Neural progenitor cell (in vitro differentiated cells): ENCODE measurements at regions not wholly inside any gene's neighbourhood (a gene's known extent, or its start where the extent isn't known, plus 50 kb on each side); places are given as distances from the start of the nearest gene placed in this dataset.

ENCODE experiments used
- DNase-seq: peaks from one replicate; pipeline ENCODE4 v3.0.0-alpha.2; 2016; ENCODE audit warnings: low spot score
- H2AFZ ChIP-seq: fragments of 200-600 bp; sonication (generic); replicated peaks from 2 replicates; pipeline ENCODE4 v1.6.1; 2016; ENCODE audit warnings: antibody characterized with exemption
- H3F3A ChIP-seq: fragments of 200-600 bp; sonication (generic); 2 replicates; pipeline ENCODE4 v1.6.1; 2016; ENCODE audit warnings: antibody characterized with exemption, low read depth
- H3K27ac ChIP-seq: fragments of 200-600 bp; sonication (generic); 2 replicates; pipeline ENCODE4 v1.5.1; 2016; ENCODE audit warnings: mild to moderate bottlenecking
- H3K27me3 ChIP-seq: fragments of 200-600 bp; sonication (generic); 2 replicates; pipeline ENCODE4 v1.6.1; 2016; ENCODE audit warnings: mild to moderate bottlenecking, moderate library complexity
- H3K36me3 ChIP-seq: fragments of 200-600 bp; sonication (generic); 2 replicates; pipeline ENCODE4 v1.5.1; 2016
- H3K4me1 ChIP-seq: fragments of 200-600 bp; sonication (generic); 2 replicates; pipeline ENCODE4 v1.6.1; 2016; ENCODE audit warnings: mixed run types
- H3K4me2 ChIP-seq: fragments of 200-600 bp; sonication (generic); 2 replicates; pipeline ENCODE4 v1.6.1; 2016
- H3K4me3 ChIP-seq: fragments of 200-600 bp; sonication (generic); 2 replicates; pipeline ENCODE4 v1.5.1; 2016
- H3K79me2 ChIP-seq: fragments of 200-600 bp; sonication (generic); 2 replicates; pipeline ENCODE4 v1.6.1; 2016; ENCODE audit warnings: low read depth
- H3K9ac ChIP-seq: fragments of 200-600 bp; sonication (generic); 2 replicates; pipeline ENCODE4 v1.6.1; 2016
- H3K9me3 ChIP-seq: fragments of 200-600 bp; sonication (generic); 2 replicates; pipeline ENCODE4 v1.5.1; 2016; ENCODE audit warnings: low read depth
- H4K20me1 ChIP-seq: fragments of 200-600 bp; sonication (generic); 2 replicates; pipeline ENCODE4 v1.6.1; 2016; ENCODE audit warnings: low read depth
- H3K27ac Mint-ChIP-seq: 3 replicates; pipeline ENCODE4 v1.8.0; 2021; ENCODE audit warnings: mixed read lengths
- H3K27me3 Mint-ChIP-seq: 2 replicates; pipeline ENCODE4 v1.8.0; 2022; ENCODE audit warnings: low read depth, mild to moderate bottlenecking, inconsistent platforms, moderate library complexity, mixed read lengths; ENCODE audit not compliant: insufficient read depth
- H3K36me3 Mint-ChIP-seq: 3 replicates; pipeline ENCODE4 v1.8.0; 2021; ENCODE audit warnings: mixed read lengths
- H3K4me1 Mint-ChIP-seq: 3 replicates; pipeline ENCODE4 v1.8.0; 2021; ENCODE audit warnings: mixed read lengths
- H3K4me3 Mint-ChIP-seq: 3 replicates; pipeline ENCODE4 v1.8.0; 2021; ENCODE audit warnings: mild to moderate bottlenecking, moderate library complexity, mixed read lengths
- H3K9me3 Mint-ChIP-seq: 3 replicates; pipeline ENCODE4 v1.8.0; 2020; ENCODE audit warnings: mixed read lengths
- CTCF ChIP-seq: fragments of 200-600 bp; sonication (generic); IDR thresholded peaks from 2 replicates; pipeline ENCODE4 v1.5.1; 2017; ENCODE audit warnings: antibody characterized with exemption, mild to moderate bottlenecking
- EZH2 ChIP-seq: fragments of 200-600 bp; sonication (generic); IDR thresholded peaks from 2 replicates; pipeline ENCODE4 v1.6.1; 2017; ENCODE audit warnings: antibody characterized with exemption, mild to moderate bottlenecking, moderate library complexity
- EZH2phosphoT487 ChIP-seq: fragments of 200-600 bp; sonication (generic); IDR thresholded peaks from 2 replicates; pipeline ENCODE4 v1.6.1; 2017; ENCODE audit warnings: antibody characterized with exemption

DNA sequence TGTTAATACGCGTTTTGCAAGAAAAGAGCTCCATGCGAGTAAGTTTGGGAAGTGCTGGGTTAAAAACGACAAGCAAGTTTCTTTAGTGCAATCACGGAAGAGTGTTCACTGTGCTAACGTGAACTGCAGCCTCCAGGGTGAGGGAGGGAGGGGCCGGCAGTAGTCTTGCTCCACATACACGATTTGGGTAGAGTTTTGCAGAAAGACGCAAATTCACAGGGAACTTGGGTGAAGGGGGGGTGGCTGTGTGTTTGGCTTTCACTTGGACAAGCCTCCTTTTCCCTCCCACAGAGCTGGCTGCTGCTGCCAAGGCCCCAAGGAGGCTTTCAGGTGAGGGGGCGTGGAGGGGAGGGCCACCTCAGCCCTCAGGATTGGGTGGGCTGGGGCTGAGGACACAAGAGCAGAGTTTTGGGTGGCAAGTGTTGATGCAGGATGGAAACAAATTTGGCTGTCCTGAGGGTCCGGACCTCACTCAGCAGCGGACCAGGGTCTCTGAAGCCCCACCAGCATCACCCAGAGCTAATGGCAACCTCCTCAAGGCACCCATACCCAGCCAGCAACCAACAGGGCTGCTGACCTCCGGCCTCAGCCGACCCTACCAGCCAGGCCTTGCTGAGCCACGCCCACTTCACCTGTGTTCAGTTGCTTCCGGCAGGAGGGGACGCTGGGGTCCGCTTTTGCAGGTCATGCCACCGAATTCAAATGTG, 204.5 kb downstream of the ERMARD start:
- peak overlapping the region; percentile 9 for H2AFZ ChIP-seq
- H3K36me3 ChIP-seq, result no peaks in the 10 kb centered on the region
- no peaks in the 10 kb centered on the region for H3K79me2 ChIP-seq
- TF ChIP-seq EZH2 (no peak), CTCF (no peak), EZH2phosphoT487 (no peak)
- DNase-seq, result no peak
- no peaks in the 10 kb centered on the region for H3K27me3 ChIP-seq
- Mint-ChIP-seq H3K4me3 (no peak overlapping the region), H3K9me3 (peaks cover 5% of the 10 kb centered on the region), H3K4me1 (peaks cover 24% of the 10 kb centered on the region), H3K27me3 (peaks cover 5% of the 10 kb centered on the region), H3K36me3 (no peaks in the 10 kb centered on the region), H3K27ac (no peak overlapping the region)
- no peaks in the 10 kb centered on the region for H3F3A ChIP-seq
- peaks cover 6% of the 10 kb centered on the region for H3K4me1 ChIP-seq
- no peak overlapping the region for H3K9ac ChIP-seq
- no peak overlapping the region for H3K4me3 ChIP-seq
- no peaks in the 10 kb centered on the region for H4K20me1 ChIP-seq
- no peaks in the 10 kb centered on the region for H3K9me3 ChIP-seq
- no peak overlapping the region for H3K27ac ChIP-seq
- no peak overlapping the region for H3K4me2 ChIP-seq

DNA sequence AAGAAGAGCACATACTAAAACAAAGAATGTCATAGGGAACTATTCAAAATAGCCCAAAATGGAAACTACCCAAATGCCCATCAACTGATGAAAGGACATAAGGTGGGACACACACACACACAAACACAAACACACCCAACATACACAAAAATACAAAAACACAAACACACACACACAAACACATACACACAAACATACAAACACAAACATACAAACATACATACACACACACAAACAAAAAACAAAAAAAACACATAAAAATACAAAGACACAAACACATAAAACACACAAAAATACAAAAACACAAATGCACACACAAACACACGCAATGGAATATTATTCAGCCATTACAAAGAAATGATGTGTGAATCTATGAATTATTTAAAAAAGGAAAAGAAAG, 203.6 kb downstream of the ERMARD start:
- Histone ChIP-seq H3K27ac (no peak overlapping the region), H3K4me3 (no peak overlapping the region), H4K20me1 (no peaks in the 10 kb centered on the region), H3K4me1 (no peaks in the 10 kb centered on the region), H3K9ac (no peak overlapping the region), H3K36me3 (no peaks in the 10 kb centered on the region), H3K9me3 (no peaks in the 10 kb centered on the region), H3K79me2 (no peaks in the 10 kb centered on the region), H2AFZ (no peak overlapping the region), H3K4me2 (no peak overlapping the region), H3K27me3 (no peaks in the 10 kb centered on the region), H3F3A (no peaks in the 10 kb centered on the region)
- Mint-ChIP-seq H3K9me3 (peaks cover 5% of the 10 kb centered on the region), H3K27ac (no peak overlapping the region), H3K4me3 (no peak overlapping the region), H3K36me3 (no peaks in the 10 kb centered on the region), H3K27me3 (peaks cover 5% of the 10 kb centered on the region), H3K4me1 (peaks cover 19% of the 10 kb centered on the region)
- DNase-seq, result no peak
- TF ChIP-seq CTCF, result no peak
- no peak for TF ChIP-seq EZH2
- TF ChIP-seq EZH2phosphoT487, result no peak

DNA sequence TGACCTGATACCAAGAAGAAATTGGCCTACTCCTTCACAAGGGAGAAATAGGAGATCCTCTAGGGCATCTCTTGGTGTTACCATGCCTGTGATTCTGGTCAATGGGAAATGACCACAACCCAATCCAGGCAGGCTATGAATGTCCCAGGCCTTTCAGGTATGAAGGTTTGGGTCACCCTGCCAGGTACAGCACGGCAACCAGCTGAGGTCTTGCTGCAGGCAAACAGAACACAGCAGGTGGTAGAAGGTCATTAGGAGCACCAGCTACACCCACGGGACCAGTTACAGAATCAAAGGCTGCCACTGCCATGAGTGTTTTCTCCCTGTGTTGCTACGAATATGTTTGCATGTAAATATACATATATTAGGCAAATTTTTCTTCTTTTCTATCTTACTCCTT, 202.3 kb downstream of the ERMARD start:
- H3K4me2 ChIP-seq, result no peak overlapping the region
- H3K27ac Mint-ChIP-seq, result no peak overlapping the region
- TF ChIP-seq EZH2 (no peak), EZH2phosphoT487 (no peak), CTCF (no peak)
- no peaks in the 10 kb centered on the region for H4K20me1 ChIP-seq
- H3K4me1 Mint-ChIP-seq, result peaks cover 12% of the 10 kb centered on the region
- H3K4me1 ChIP-seq, result no peaks in the 10 kb centered on the region
- no peak overlapping the region for H3K9ac ChIP-seq
- H3K4me3 Mint-ChIP-seq, result no peak overlapping the region
- no peak overlapping the region for H2AFZ ChIP-seq
- DNase-seq, result no peak
- H3K79me2 ChIP-seq, result no peaks in the 10 kb centered on the region
- no peaks in the 10 kb centered on the region for H3K9me3 ChIP-seq
- H3K27me3 Mint-ChIP-seq, result peaks cover 2% of the 10 kb centered on the region
- H3K27me3 ChIP-seq, result peaks cover under 1% of the 10 kb centered on the region
- no peak overlapping the region for H3K4me3 ChIP-seq
- no peaks in the 10 kb centered on the region for H3K36me3 Mint-ChIP-seq
- no peaks in the 10 kb centered on the region for H3F3A ChIP-seq
- no peak overlapping the region for H3K27ac ChIP-seq
- H3K9me3 Mint-ChIP-seq, result peaks cover 5% of the 10 kb centered on the region
- H3K36me3 ChIP-seq, result no peaks in the 10 kb centered on the region
